LoVo (cell line): ENCODE measurements at regions not wholly inside any gene's neighbourhood (a gene's known extent, or its start where the extent isn't known, plus 50 kb on each side); places are given as distances from the start of the nearest gene placed in this dataset.
A peak's percentile ranks its signal among the peaks of the same experiment; 100 is the strongest.
"Not testable (repeated sequence)": the region's sequence is repeated elsewhere in the genome, so short reads cannot be mapped to it uniquely, and the experiment has no call there.

ENCODE experiments used
- DNase-seq: peaks from one replicate; pipeline ENCODE4 v3.0.0-alpha.2; 2016; ENCODE audit warnings: low spot score

- DNase-seq: no peak
Observed at GRCh38 chr1:195754874-195755273, 853.4 kb downstream of the KCNT2 start.

- no peak for DNase-seq
Observed at GRCh38 chr1:195754303-195754702, 853.9 kb downstream of the KCNT2 start.

- DNase-seq: no peak
Observed at GRCh38 chr1:195748969-195749368, 859.3 kb downstream of the KCNT2 start.

- DNase-seq: no peak
Observed at GRCh38 chr1:195745189-195746010, 862.8 kb downstream of the KCNT2 start.

DNA sequence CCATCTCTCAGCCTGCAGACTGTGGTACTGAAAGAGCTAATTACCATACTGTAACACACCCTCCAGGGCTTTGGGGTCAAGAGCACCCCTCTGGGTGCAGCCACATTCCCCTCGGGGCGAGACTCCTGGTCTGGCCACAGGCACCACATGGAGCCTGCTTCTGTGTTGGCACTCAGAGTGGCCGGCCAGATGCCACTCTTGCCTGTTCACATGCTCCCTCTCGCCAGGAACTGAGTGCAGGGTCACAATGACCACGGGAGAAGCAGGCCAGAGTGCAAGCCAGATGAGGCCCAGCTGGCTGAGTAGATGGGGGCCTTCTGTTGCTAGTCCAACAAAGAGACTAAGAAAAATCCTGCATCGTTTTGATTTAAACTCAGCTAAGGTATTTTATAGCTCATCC, 864.0 kb downstream of the KCNT2 start:
- DNase-seq: no peak

GRCh38 chr1:195740862-195741261, 867.4 kb downstream of the KCNT2 start:
- DNase-seq: no peak

DNA sequence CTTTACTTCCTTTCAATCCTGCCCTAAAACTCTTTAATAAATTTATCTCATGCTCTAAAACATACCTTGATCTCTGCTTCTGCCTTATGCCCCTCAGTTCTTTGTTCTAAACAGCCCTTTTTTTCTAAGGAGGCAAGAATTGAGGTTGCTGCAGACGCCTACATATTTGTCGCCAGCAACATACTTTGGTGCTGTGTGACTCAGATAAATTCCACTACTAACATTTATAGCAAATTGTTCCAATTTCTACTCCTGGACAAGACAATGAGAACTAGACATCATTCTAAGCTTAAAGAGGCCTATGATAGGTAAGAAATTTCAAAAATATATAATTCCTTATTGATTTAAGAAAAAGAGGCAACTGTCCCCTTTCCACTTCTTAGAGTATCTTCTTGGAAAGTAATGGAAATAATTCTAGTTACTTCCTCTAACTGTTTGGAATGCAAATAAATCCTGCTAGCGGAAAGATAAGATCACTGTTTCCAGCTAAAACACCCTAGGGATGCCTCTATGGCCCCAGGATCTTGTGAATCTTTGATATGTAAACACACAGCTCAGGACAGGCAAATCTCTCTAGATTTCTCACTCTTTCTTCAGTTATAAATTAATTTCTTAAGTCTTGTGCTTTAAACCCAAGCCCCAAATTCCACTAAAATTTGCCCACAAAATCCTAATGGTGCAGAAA, 869.1 kb downstream of the KCNT2 start:
- DNase-seq: no peak

DNA sequence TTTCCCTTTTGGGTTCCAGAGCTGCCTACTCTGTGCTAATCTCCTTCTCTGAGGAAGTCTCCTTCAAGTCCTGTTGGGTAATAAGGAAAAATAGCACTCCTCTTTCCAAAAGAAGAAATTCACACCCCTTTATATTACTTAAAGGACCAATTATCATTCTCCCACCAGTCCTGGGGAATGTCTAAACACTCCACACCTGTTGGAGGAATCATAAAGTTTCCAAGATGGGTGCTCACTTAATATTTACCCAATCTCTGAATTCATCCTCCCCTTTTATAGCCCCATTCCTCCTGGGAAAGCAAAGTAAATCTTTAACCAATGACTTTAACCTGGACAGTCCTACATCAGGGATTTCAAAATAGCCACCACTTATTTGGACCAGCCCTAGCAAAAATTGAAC, 873.1 kb downstream of the KCNT2 start:
- no peak for DNase-seq

- no peak for DNase-seq
Observed at GRCh38 chr1:195733826-195734225, 874.4 kb downstream of the KCNT2 start.

GRCh38 chr1:195733408-195733807, 874.8 kb downstream of the KCNT2 start:
- DNase-seq: peak; percentile 24

GRCh38 chr1:195731385-195731784, 876.9 kb downstream of the KCNT2 start:
- no peak for DNase-seq

DNA sequence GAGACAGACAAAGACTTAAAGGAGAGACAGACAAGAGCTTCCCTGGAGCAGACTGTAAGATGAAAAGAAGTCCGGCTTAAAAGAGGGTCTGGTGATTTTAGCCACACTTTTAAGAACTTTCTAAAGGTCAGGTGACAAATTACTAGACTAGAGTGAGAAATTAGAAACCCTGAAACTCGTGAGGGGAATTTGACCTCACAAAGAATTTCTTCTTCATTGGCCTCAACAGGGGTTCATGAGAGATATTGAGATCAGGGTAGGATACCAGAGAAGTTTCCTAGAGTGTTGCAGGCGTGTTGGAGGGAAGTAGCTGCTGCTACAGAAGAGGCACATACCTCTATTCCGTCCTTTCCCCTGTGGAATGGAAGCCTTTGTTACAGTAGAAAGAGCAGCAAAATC, 884.4 kb downstream of the KCNT2 start:
- DNase-seq: no peak

DNA sequence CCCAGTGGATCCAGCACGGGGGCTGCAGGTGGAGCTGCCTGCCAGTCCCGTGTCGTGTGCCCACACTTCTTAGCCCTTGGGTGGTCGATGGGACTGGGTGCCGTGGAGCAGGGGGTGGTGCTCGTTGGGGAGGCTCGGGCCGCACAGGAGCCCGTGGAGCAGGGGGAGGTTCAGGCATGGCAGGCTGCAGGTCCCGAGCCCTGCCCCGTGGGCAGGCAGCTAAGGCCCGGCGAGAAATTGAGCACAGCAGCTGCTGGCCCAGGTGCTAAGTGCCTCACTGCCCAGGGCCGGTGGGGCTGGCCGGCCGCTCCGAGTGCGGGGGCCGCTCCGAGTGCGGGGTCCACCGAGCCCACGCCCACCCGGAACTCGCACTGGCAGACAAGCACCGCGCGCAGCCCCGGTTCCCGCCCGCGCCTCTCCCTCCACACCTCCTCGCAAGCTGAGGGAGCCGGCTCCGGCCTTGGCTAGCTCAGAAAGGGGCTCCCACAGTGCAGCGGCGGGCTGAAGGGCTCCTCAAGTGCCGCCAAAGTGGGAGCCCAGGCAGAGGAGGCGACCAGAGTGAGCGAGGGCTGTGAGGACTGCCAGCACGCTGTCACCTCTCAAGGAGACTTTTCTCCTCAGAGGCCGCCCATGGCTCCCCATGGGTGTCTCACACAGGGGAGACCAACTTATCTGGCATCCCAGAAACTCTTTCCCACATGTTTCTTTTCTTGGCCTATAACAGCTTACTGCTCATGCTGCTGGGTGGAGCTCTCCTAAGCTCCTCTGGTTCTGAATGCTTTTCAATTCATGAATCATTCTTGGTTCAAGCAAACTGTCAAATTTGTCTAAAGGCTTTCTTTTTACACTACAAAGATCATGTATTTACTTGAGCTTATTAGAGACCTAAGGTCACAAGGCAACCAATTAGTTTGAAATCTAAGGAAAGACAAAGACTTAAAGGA, 885.1 kb downstream of the KCNT2 start:
- not testable (repeated sequence) for DNase-seq

DNA sequence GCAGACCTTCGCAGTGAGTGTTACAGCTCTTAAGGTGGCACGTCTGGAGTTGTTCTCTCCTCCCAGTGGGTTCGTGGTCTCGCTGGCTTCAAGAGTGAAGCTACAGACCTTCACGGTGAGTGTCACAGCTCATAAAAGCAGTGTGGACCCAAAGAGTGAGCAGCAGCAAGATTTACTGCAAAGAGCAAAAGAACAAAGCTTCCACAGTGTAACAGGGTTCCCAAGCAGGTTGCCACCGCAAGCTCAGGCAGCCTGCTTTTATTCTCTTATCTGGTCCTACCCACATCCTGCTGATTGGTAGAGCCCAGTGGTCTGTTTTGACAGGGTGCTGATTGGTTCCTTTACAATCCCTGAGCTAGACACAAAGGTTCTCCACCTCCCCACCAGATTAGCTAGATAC, 886.1 kb downstream of the KCNT2 start:
- not testable (repeated sequence) for DNase-seq

DNA sequence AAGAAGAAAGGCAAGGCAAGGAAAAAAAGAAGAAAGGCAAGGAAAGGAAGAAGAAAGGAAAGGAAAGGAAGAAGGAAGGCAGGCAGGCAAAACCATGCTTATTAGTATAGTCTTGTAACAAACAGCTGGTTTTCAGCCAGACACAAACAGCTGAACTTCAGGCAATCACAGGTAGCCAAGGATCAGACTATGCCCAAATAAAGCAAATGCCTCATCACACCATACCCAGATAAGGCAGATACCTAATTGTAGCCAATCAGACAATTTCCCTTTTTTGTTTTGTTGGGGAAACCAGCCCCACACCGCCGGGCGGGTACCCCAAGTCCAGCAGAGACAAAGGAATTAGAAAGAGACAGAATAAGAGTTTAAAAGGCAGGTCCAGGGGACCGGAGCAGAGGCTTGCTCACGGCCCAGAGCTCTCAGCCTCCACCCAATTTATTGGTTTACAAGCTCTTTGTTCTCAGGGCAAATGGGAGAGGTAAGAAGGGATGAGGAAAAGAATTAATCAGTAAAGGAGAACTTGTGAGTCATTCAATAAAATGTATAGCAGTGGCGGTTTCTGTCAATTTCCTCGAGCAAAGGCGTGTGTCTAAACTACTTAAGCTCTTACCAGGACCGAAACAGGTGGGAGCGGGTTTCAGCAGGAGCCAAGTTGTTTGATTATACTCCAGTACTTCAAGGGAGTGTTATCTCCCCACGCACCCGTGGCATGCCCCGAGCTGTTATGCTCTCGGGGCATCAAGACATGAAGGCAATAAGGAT, 886.8 kb downstream of the KCNT2 start:
- peak; percentile 57 for DNase-seq

- DNase-seq: no peak
Observed at GRCh38 chr1:195717651-195718050, 890.6 kb downstream of the KCNT2 start.

GRCh38 chr1:195715652-195716051, 892.6 kb downstream of the KCNT2 start:
- DNase-seq: no peak

- DNase-seq: no peak
Observed at GRCh38 chr1:195714248-195714647, 894.0 kb downstream of the KCNT2 start.

GRCh38 chr1:195709821-195710220, 898.4 kb downstream of the KCNT2 start:
- no peak for DNase-seq

DNA sequence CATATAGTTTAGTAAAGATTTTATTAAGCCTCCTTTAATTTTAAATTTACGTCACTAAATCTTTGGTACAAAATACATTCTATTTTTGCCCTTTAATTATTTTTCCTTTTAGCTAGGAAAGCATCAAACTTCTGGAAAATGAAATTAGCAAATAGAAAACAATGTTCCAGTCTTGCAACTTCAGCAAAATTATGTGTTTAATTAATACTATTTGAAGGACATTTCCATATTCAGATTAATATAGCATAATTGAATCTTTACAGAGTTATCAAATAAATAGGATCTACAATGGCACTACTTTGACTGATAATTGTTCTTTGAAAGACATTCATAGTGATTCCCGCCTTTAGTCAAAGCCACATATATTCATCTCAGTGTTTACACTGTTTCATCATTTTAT, 904.2 kb downstream of the KCNT2 start:
- DNase-seq: no peak

DNA sequence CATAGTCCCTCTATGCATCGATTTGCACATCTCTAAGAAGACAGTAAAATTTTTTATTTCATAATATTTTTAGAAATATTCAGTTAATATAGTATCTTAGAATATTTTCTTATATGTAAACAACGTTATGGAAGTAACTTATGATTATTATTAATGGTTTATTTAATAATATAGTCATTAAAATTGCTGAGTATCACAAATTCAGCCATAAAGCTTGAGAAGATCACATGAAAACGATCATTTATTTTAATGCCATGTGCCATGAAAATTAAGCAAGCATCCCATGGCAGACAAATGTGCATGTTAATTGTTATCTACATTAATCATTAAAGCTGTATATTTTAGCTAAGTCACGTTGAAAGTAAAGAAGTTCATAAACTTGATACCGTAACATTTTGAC, 907.1 kb downstream of the KCNT2 start:
- no peak for DNase-seq

- DNase-seq: no peak
Observed at GRCh38 chr1:195697130-195697529, 911.1 kb downstream of the KCNT2 start.
